HepG2 (cell line): ENCODE measurements at regions not wholly inside any gene's neighbourhood (a gene's known extent, or its start where the extent isn't known, plus 50 kb on each side); places are given as distances from the start of the nearest gene placed in this dataset.

Source experiments
- ATAC-seq: fragments of 200-7000 bp; cut with Tn5 transposase; 3 replicates; pipeline ENCODE4 v1.9.1; 2020; ENCODE audit warnings: mild to moderate bottlenecking, moderate library complexity
- BruUV-seq: library from RNA; stranded (reverse); fragments of 400-500 nt; replicated peaks from 2 replicates; lab custom pipeline; 2021; lab: Mats Ljungman, UMichigan
- CTCF ChIA-PET: fragments of 300-600 bp; formaldehyde crosslinking; extraction: SDS; loops from one replicate; lab custom pipeline; 2021; ENCODE audit warnings: low total read pairs, inconsistent platforms, low intra/inter-chr PET ratio; lab: Yijun Ruan, JAX
- POLR2A ChIA-PET: fragments of 350-600 bp; sonication (Branson Sonifier 250); formaldehyde crosslinking; loops from one replicate; lab custom pipeline; 2020; ENCODE audit warnings: antibody characterized with exemption, inconsistent platforms; lab: Yijun Ruan, JAX
- DNase-seq: peaks from one replicate; pipeline ENCODE4 v3.0.0-alpha.2; 2015; ENCODE audit warnings: low spot score
- FAIRE-seq: peaks from 3 replicates; lab custom pipeline; 2011; peaks lifted over from hg19 to GRCh38; lab: Jason Lieb, UNC
- H2AFZ ChIP-seq: one replicate; pipeline ENCODE4 v1.6.1; 2011; ENCODE audit warnings: low read length, inconsistent platforms
- H3K27ac ChIP-seq: fragments of 300-600 bp; 3 replicates; pipeline ENCODE4 v1.8.0; 2011; ENCODE audit warnings: mixed run types, mild to moderate bottlenecking, mixed read lengths, low read length, inconsistent platforms; ENCODE audit not compliant: insufficient read depth; ENCODE audit errors: extremely low read length
- H3K27me3 ChIP-seq, 2 experiments: fragments of 200-600 bp in 1 of 2; 2 replicates in 1 of 2; 3 replicates in 1 of 2; pipeline versions ENCODE4 v1.6.0 to v1.8.0; 2011; ENCODE audit warnings: low read length in 2 of 2, mild to moderate bottlenecking in 2 of 2, moderate library complexity in 2 of 2, inconsistent platforms in 1 of 2; ENCODE audit not compliant: insufficient read depth in 2 of 2, control insufficient read depth in 1 of 2
- H3K36me3 ChIP-seq, 2 experiments: fragments of 200-600 bp in 1 of 2; replicated peaks in 1 of 2; 2 replicates in 1 of 2; 3 replicates in 1 of 2; pipeline versions ENCODE4 v1.5.1 to v1.8.0; 2011; ENCODE audit warnings: low read length in 2 of 2, inconsistent platforms in 1 of 2; ENCODE audit not compliant: insufficient read depth in 2 of 2, control insufficient read depth in 1 of 2
- H3K4me1 ChIP-seq: 2 replicates; pipeline ENCODE4 v1.5.1; 2012; ENCODE audit warnings: low read length, inconsistent platforms; ENCODE audit not compliant: insufficient read depth
- H3K4me2 ChIP-seq: 2 replicates; pipeline ENCODE4 v1.6.0; 2011; ENCODE audit warnings: low read depth, low read length, inconsistent platforms
- H3K4me3 ChIP-seq, 3 experiments: fragments of 200-600 bp in 1 of 3; sonication (generic), shearing (Covaris generic) in 1 of 3; replicated peaks in 1 of 3; 2 replicates each; pipeline ENCODE4 v1.5.1; 2011 to 2016; ENCODE audit warnings: low read length in 3 of 3, inconsistent platforms in 2 of 3, low read depth in 2 of 3, mild to moderate bottlenecking in 2 of 3, control low read depth in 1 of 3, mixed read lengths in 1 of 3; ENCODE audit not compliant: insufficient read depth in 1 of 3
- H3K79me2 ChIP-seq: one replicate; pipeline ENCODE4 v1.6.1; 2011; ENCODE audit warnings: low read length, inconsistent platforms; ENCODE audit not compliant: insufficient read depth
- H3K9ac ChIP-seq: 2 replicates; pipeline ENCODE4 v1.6.0; 2011; ENCODE audit warnings: mild to moderate bottlenecking, low read depth, low read length, inconsistent platforms; ENCODE audit not compliant: insufficient read depth
- H3K9me3 ChIP-seq: 2 replicates; pipeline ENCODE4 v1.5.1; 2012; ENCODE audit warnings: mild to moderate bottlenecking, low read length
- H4K20me1 ChIP-seq: 2 replicates; pipeline ENCODE4 v1.6.0; 2011; ENCODE audit warnings: inconsistent platforms, mild to moderate bottlenecking, low read length, moderate library complexity; ENCODE audit not compliant: insufficient read depth
- IKZF1 ChIP-seq: fragments of 450-650 bp; IDR thresholded peaks from 2 replicates; pipeline ENCODE4 v1.7.1; 2016
- KLF13 ChIP-seq: sonication (generic); formaldehyde crosslinking; IDR thresholded peaks from 2 replicates; pipeline ENCODE4 v1.4.0; 2020; ENCODE audit warnings: mild to moderate bottlenecking, missing genetic modification reagents
- KLF9 ChIP-seq: IDR thresholded peaks from 2 replicates; pipeline ENCODE4 v1.6.1; 2016; ENCODE audit warnings: low read depth
- PLRG1 ChIP-seq: fragments of 450-650 bp; conservative IDR thresholded peaks from 2 replicates; pipeline ENCODE4 v1.6.1; 2016
- SAFB2 ChIP-seq: sonication (generic); formaldehyde crosslinking; IDR thresholded peaks from 2 replicates; pipeline ENCODE4 v1.5.1; 2020; ENCODE audit warnings: missing genetic modification reagents, low read depth, mild to moderate bottlenecking, borderline replicate concordance
- SMAD1 ChIP-seq: sonication (generic); formaldehyde crosslinking; IDR thresholded peaks from 2 replicates; pipeline ENCODE4 v1.4.0; 2020; ENCODE audit warnings: missing genetic modification reagents, low read depth, mild to moderate bottlenecking, borderline replicate concordance
- SNAPC2 ChIP-seq: sonication (generic); formaldehyde crosslinking; IDR thresholded peaks from 2 replicates; pipeline ENCODE4 v1.8.1; 2022; ENCODE audit warnings: mild to moderate bottlenecking, missing genetic modification reagents
- TCF7 ChIP-seq: sonication (generic); IDR thresholded peaks from 2 replicates; pipeline ENCODE4 v1.6.1; 2016; ENCODE audit warnings: antibody characterized with exemption, low read depth
- ZFP41 ChIP-seq: sonication (generic); formaldehyde crosslinking; IDR thresholded peaks from 2 replicates; pipeline ENCODE4 v1.4.0; 2020; ENCODE audit warnings: mild to moderate bottlenecking, missing genetic modification reagents, borderline replicate concordance
- ZNF143 ChIP-seq: sonication (generic); formaldehyde crosslinking; IDR thresholded peaks from 2 replicates; pipeline ENCODE4 v1.4.0; 2020; ENCODE audit warnings: missing genetic modification reagents
- ZNF3 ChIP-seq: IDR thresholded peaks from 2 replicates; pipeline ENCODE4 v1.7.0; 2017; ENCODE audit warnings: inconsistent platforms
- ZNF557 ChIP-seq: sonication (generic); formaldehyde crosslinking; IDR thresholded peaks from 2 replicates; pipeline ENCODE4 v1.4.0; 2020; ENCODE audit warnings: missing genetic modification reagents
- ZNF563 ChIP-seq: sonication (generic); formaldehyde crosslinking; IDR thresholded peaks from 2 replicates; pipeline ENCODE4 v1.8.0; 2022; ENCODE audit warnings: mild to moderate bottlenecking, moderate library complexity, missing genetic modification reagents
- ZNF737 ChIP-seq: sonication (generic); formaldehyde crosslinking; IDR thresholded peaks from 2 replicates; pipeline ENCODE4 v1.5.0; 2020; ENCODE audit warnings: missing genetic modification reagents, mild to moderate bottlenecking, borderline replicate concordance
- WGBS: methylation state at CpG from one replicate; pipeline ENCODE4 v1.1.6; 2017; ENCODE audit warnings: low lambda C conversion rate; 5-methylcytosine and 5-hydroxymethylcytosine counted together
- in situ Hi-C: cut with HindIII; loops from 2 replicates; pipeline ENCODE4 v1.10.0; 2017; ENCODE audit warnings: low pct_unique_long_range_greater_than_20kb; ENCODE audit not compliant: extremely low pct_ligation_motif_present
- intact Hi-C: fragments of 100-400 bp; cut with micrococcal nuclease; formaldehyde crosslinking; loops from one replicate; pipeline ENCODE4 v1.10.0; 2022; ENCODE audit not compliant: unreplicated experiment
- TF ChIP-seq, protein P1 (sequence below): sonication (generic); formaldehyde crosslinking; IDR thresholded peaks from 2 replicates; pipeline ENCODE4 v1.8.1; 2023; ENCODE audit warnings: mild to moderate bottlenecking, moderate library complexity, missing genetic modification reagents
- TF ChIP-seq, protein P2 (sequence below): IDR thresholded peaks from 2 replicates; pipeline ENCODE4 v1.6.1; 2016; ENCODE audit warnings: missing genetic modification reagents, missing compliant biosample characterization
- TF ChIP-seq, protein P3 (sequence below): sonication (generic); formaldehyde crosslinking; IDR thresholded peaks from 2 replicates; pipeline ENCODE4 v1.5.1; 2020; ENCODE audit warnings: mild to moderate bottlenecking, missing genetic modification reagents, moderate library complexity
- TF ChIP-seq, protein P4 (sequence below): IDR thresholded peaks from 2 replicates; pipeline ENCODE4 v1.6.1; 2016

DNA sequence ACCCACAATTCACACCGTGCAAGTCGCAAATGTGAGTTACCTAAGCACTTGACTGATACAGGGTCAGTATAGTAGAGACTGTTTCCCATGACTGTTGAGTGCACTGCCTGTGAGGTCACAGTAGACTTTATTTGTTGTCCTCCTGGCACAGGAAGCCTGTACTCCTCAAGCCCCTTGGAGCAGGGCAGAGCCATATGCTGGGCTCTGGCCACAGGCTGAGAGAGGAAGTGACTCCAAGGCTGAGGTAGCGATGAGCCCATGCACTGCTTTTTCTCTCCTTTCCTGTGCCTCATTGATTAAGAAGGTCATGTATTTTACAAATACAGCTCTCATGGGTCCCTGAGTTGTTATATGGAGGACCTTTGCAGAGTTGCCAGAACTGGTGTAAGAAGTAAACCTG is 287.7 kb downstream of the SRBD1 start:
- intact Hi-C loops (no loop called here), in situ Hi-C loops (no loop called here)
- Histone ChIP-seq H3K36me3 (no peaks in the 10 kb centered on the region), H3K9ac (no peak overlapping the region), H3K4me1 (no peaks in the 10 kb centered on the region), H3K4me3 (no peak overlapping the region), H4K20me1 (no peaks in the 10 kb centered on the region), H3K79me2 (no peaks in the 10 kb centered on the region), H2AFZ (no peak overlapping the region), H3K27ac (no peak overlapping the region), H3K27me3 (peaks cover 2 to 51% of the 10 kb centered on the region in 2 experiments; a peak in 4 of 5 replicates), H3K4me2 (no peak overlapping the region), H3K9me3 (peaks cover 9% of the 10 kb centered on the region; the same call in 1 of the 2 replicates)
- DNase-seq (no peak), FAIRE-seq (no peak), ATAC-seq (no peak)
- 72% methylated on average over 3 of the region's 3 CpGs for WGBS
- TF ChIP-seq IKZF1 (no peak), TCF7 (no peak), ZNF737 (CRISPR knock-in tag) (no peak), ZNF557 (CRISPR knock-in tag) (no peak), SMAD1 (CRISPR knock-in tag) (no peak), PLRG1 (no peak), ZFP41 (CRISPR knock-in tag) (no peak), ZNF3 (CRISPR knock-in tag) (no peak), ZNF563 (CRISPR knock-in tag) (no peak), ZNF143 (CRISPR knock-in tag) (no peak), SAFB2 (CRISPR knock-in tag) (no peak), SNAPC2 (CRISPR knock-in tag) (no peak), KLF9 (CRISPR knock-in tag) (no peak), KLF13 (CRISPR knock-in tag) (no peak)
- TF ChIP-seq, protein P1, sequence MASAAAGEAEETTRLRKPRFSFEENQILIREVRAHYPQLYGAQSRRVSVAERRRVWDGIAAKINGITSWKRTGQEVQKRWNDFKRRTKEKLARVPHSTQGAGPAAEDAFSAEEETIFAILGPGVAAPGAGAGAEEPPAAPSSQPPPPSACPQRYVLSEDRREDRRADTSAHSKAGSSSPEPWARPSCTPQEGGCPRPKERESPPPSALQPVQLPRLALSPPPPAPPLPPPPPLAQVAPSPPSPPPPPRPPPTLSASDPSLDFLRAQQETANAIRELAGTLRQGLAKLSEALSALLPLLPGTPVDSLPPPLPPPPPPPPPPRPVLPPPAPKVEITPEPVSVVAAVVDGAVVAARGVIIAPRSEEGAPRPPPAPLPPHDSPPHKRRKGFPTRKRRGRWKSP = no peak
- TF ChIP-seq, protein P2, sequence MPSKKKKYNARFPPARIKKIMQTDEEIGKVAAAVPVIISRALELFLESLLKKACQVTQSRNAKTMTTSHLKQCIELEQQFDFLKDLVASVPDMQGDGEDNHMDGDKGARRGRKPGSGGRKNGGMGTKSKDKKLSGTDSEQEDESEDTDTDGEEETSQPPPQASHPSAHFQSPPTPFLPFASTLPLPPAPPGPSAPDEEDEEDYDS = no peak
- TF ChIP-seq, protein P3, sequence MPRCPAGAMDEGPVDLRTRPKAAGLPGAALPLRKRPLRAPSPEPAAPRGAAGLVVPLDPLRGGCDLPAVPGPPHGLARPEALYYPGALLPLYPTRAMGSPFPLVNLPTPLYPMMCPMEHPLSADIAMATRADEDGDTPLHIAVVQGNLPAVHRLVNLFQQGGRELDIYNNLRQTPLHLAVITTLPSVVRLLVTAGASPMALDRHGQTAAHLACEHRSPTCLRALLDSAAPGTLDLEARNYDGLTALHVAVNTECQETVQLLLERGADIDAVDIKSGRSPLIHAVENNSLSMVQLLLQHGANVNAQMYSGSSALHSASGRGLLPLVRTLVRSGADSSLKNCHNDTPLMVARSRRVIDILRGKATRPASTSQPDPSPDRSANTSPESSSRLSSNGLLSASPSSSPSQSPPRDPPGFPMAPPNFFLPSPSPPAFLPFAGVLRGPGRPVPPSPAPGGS (CRISPR knock-in tag) = no peak
- TF ChIP-seq, protein P4, sequence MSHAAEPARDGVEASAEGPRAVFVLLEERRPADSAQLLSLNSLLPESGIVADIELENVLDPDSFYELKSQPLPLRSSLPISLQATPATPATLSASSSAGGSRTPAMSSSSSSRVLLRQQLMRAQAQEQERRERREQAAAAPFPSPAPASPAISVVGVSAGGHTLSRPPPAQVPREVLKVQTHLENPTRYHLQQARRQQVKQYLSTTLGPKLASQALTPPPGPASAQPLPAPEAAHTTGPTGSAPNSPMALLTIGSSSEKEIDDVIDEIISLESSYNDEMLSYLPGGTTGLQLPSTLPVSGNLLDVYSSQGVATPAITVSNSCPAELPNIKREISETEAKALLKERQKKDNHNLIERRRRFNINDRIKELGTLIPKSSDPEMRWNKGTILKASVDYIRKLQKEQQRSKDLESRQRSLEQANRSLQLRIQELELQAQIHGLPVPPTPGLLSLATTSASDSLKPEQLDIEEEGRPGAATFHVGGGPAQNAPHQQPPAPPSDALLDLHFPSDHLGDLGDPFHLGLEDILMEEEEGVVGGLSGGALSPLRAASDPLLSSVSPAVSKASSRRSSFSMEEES (CRISPR knock-in tag) = no peak
- BruUV-seq = no TSS peak
- ChIA-PET POLR2A (no interaction called here), CTCF (no interaction called here)
